ENCODE measurements at regions not wholly inside any gene's neighbourhood (a gene's known extent, or its start where the extent isn't known, plus 50 kb on each side); places are given as distances from the start of the nearest gene placed in this dataset.

DNA sequence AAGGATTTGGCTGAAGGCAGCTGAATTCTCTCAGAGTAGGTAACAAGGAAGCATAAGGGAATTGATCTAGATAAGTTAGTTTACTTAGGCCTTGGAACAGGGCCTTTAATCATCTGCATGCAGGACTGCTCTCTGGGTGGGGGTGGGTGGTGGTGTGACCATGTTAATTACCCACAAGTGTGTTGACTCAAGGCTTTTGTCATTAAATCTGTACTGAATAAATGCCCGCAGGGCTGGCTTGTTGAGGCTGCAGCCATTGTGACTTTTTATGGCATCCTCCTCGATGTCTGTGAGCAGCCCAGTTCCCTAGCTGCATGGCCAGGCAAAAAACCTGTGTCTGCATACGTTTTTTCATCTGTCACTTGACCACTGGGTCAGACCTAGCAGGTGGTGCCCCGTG lies 63.5 kb upstream of the ASCC3 start:
- TF ChIP-seq, protein P1, sequence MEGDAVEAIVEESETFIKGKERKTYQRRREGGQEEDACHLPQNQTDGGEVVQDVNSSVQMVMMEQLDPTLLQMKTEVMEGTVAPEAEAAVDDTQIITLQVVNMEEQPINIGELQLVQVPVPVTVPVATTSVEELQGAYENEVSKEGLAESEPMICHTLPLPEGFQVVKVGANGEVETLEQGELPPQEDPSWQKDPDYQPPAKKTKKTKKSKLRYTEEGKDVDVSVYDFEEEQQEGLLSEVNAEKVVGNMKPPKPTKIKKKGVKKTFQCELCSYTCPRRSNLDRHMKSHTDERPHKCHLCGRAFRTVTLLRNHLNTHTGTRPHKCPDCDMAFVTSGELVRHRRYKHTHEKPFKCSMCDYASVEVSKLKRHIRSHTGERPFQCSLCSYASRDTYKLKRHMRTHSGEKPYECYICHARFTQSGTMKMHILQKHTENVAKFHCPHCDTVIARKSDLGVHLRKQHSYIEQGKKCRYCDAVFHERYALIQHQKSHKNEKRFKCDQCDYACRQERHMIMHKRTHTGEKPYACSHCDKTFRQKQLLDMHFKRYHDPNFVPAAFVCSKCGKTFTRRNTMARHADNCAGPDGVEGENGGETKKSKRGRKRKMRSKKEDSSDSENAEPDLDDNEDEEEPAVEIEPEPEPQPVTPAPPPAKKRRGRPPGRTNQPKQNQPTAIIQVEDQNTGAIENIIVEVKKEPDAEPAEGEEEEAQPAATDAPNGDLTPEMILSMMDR (IDR thresholded peaks at IDR 0.05; ENCODE audit: insufficient read depth, low read depth, low read length) = no peak
- no peak overlapping the region for H3K4me3 ChIP-seq (ENCODE audit: low read depth, low read length)
- DNase-seq (ENCODE audit: low read depth) = no peak

- no peak for DNase-seq (ENCODE audit: low read depth)
- no peak overlapping the region for H3K4me3 ChIP-seq (ENCODE audit: low read depth, low read length)
- TF ChIP-seq, protein P1 (IDR thresholded peaks at IDR 0.05; ENCODE audit: insufficient read depth, low read depth, low read length) = no peak
Observed at GRCh38 chr6:100946021-100946540, 65.0 kb upstream of the ASCC3 start.

DNA sequence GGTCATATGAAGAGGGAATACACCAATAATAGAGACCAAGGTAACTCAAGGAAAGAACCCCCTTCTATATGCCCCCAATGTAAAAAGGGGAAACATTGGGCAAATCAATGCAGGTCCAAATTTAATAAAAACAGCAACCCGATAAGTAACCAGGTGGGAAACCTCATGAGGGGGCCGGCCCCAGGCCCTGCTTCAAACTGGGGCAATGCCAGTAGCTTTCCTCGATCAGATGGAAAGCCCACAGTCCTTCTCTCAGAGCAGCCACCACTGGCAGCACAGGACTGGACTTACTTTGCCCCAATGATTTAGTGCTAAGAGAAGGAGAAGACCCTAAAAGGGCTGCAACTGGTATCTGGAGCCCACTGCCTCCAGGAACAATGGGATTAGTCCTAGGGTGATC lies 65.6 kb upstream of the ASCC3 start:
- H3K4me3 ChIP-seq (ENCODE audit: low read depth, low read length) = no peak overlapping the region
- TF ChIP-seq, protein P1 (IDR thresholded peaks at IDR 0.05; ENCODE audit: insufficient read depth, low read depth, low read length) = no peak
- DNase-seq (ENCODE audit: low read depth) = no peak

DNA sequence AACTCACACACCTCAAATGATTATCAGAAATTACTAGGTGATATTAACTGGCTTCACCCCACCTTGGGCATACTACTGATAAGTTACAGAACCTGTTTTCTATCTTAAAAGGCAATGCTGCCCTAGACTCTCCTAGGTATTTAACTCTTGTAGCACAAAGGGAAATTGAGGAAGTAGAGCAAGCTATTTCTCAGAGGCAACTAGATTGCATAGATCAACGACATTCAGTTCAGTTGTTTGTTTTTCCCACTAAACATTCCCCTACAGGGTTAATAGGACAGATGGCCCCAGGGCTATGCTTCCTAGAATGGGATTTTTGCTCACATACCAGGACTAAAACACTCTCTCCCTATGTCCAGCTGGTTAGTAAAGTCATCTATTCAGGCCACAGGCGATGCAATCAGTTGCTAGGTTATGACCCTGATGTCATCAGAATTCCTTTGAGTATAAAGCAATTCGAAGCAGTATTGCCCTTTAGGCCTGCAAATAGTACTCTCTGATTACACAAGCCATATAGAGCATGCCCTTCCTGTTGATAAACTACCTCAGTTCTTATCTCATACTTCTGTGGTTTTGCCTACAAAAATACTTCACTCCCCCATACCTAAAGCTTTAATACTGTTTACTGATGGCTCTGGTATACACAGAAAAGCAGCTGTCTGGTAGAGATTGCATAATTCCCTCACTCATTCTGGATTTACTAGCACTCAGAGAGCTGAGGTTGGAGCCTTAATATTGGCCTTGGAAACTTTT lies 67.4 kb upstream of the ASCC3 start:
- DNase-seq (ENCODE audit: low read depth) = peak; percentile 92
- H3K4me3 ChIP-seq (ENCODE audit: low read depth, low read length) = no peak overlapping the region
- TF ChIP-seq, protein P1 (IDR thresholded peaks at IDR 0.05; ENCODE audit: insufficient read depth, low read depth, low read length) = no peak

- DNase-seq (ENCODE audit: low read depth) = no peak
- H3K4me3 ChIP-seq (ENCODE audit: low read depth, low read length) = no peak overlapping the region
- TF ChIP-seq, protein P1 (IDR thresholded peaks at IDR 0.05; ENCODE audit: insufficient read depth, low read depth, low read length) = no peak
Observed at GRCh38 chr6:100952006-100952405, 70.9 kb upstream of the ASCC3 start.

DNA sequence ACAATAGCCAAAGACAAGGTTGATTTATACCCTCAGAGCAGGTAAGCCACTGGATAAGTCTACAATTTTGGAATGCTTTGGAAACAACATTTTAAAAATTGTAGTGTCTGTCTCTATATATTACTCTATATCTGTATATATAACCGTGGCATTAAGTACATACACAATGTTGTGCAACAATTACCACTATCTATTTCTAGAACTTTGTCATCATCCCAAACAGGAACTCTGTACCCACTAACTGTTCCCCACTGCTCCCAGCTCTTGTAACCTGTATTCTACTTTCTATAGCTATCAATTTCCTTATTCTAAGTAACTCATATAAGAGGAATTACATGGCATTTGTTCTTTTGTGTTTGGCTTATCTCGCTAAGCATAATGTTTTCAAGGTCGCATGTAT lies 78.2 kb upstream of the ASCC3 start:
- TF ChIP-seq, protein P1 (IDR thresholded peaks at IDR 0.05; ENCODE audit: insufficient read depth, low read depth, low read length) = no peak
- no peak overlapping the region for H3K4me3 ChIP-seq (ENCODE audit: low read depth, low read length)
- no peak for DNase-seq (ENCODE audit: low read depth)

Data from fibroblast of villous mesenchyme (primary cell).